AG04450 (cell line): ENCODE measurements at regions not wholly inside any gene's neighbourhood (a gene's known extent, or its start where the extent isn't known, plus 50 kb on each side); places are given as distances from the start of the nearest gene placed in this dataset.

Experiments used
- CTCF ChIA-PET: fragments of 300-600, 350-600 bp; formaldehyde crosslinking; extraction: SDS; loops from one replicate; lab custom pipeline; 2022; ENCODE audit warnings: antibody characterized with exemption, inconsistent platforms; lab: Charles Lee
- POLR2A ChIA-PET: fragments of 350-600 bp; formaldehyde crosslinking; extraction: SDS; loops from one replicate; lab custom pipeline; 2021; ENCODE audit warnings: antibody characterized with exemption, inconsistent platforms; lab: Yijun Ruan, JAX
- DNase-seq: peaks from one replicate; pipeline ENCODE4 v3.0.0-alpha.2; 2011; ENCODE audit warnings: low read depth, low spot score
- H3K27ac ChIP-seq: one replicate; pipeline ENCODE4 v1.5.1; 2012; ENCODE audit warnings: low read depth, low read length, control low read depth
- H3K27me3 ChIP-seq: one replicate; pipeline ENCODE4 v1.6.0; 2012; ENCODE audit warnings: low read length; ENCODE audit not compliant: control insufficient read depth, insufficient read depth
- H3K4me3 ChIP-seq: 2 replicates; pipeline ENCODE4 v1.5.1; 2011; ENCODE audit warnings: mild to moderate bottlenecking, low read depth, low read length, control low read depth
- H3K9me3 ChIP-seq: 2 replicates; pipeline ENCODE4 v1.5.1; 2012; ENCODE audit warnings: low read length; ENCODE audit not compliant: control insufficient read depth, insufficient read depth
- CTCF ChIP-seq: IDR thresholded peaks from 2 replicates; pipeline ENCODE4 v1.5.1; 2011; ENCODE audit warnings: low read depth, low read length, control low read depth, inconsistent platforms

GRCh38 chr5:9885164-9885563 is 255.0 kb upstream of the TAS2R1 start:
- POLR2A ChIA-PET = no interaction called here
- CTCF ChIA-PET = interaction anchor here (0.6 to 1.2 kb wide), 3 partner anchors 35 to 573 kb away, joined by 3 to 4 read pairs (median 3); no protein-coding TSS in a partner anchor

DNA sequence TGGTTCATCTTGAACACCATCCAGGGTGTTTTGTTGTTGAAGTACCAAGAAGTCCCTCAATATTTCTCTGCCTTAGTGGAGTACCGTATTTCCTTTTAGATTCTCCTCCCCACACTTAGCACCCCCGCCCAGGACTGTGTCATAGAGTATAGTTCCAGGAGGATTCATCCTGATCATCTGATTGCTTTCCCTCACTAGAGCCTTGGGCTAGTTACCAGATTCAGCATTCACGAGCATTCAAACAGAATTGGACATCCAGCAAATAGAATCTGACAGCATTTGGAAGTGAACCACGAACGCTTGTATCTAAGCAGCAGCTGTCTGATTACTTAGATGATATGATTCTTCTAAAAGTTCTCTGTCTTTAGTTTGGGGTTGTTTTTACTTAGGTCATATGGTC is 248.1 kb upstream of the TAS2R1 start:
- no peak for DNase-seq
- TF ChIP-seq CTCF = no peak
- no peak overlapping the region for H3K27ac ChIP-seq
- ChIA-PET POLR2A (no interaction called here), CTCF (interaction anchor here (0.5 kb wide), 1 partner anchor 1959 kb away, joined by 3 read pairs; no protein-coding TSS in a partner anchor)
- H3K4me3 ChIP-seq = no peak overlapping the region
- H3K27me3 ChIP-seq = no peaks in the 10 kb centered on the region
- H3K9me3 ChIP-seq = peaks cover under 1% of the 10 kb centered on the region; the same call in 1 of the 2 replicates

More at GRCh38 chr5:9885164-9885563, 255.0 kb upstream of the TAS2R1 start:
- H3K27ac ChIP-seq = no peak overlapping the region
- H3K9me3 ChIP-seq = no peaks in the 10 kb centered on the region
- no peaks in the 10 kb centered on the region for H3K27me3 ChIP-seq
- TF ChIP-seq CTCF = no peak
- no peak for DNase-seq
- no peak overlapping the region for H3K4me3 ChIP-seq

- ChIA-PET CTCF (no interaction called here), POLR2A (no interaction called here)
- TF ChIP-seq CTCF = no peak
- H3K9me3 ChIP-seq = peaks cover 4% of the 10 kb centered on the region
- H3K27ac ChIP-seq = no peak overlapping the region
- DNase-seq = no peak
- H3K27me3 ChIP-seq = no peaks in the 10 kb centered on the region
- H3K4me3 ChIP-seq = no peak overlapping the region
Measured at GRCh38 chr5:9877488-9877887, 247.3 kb upstream of the TAS2R1 start.

DNA sequence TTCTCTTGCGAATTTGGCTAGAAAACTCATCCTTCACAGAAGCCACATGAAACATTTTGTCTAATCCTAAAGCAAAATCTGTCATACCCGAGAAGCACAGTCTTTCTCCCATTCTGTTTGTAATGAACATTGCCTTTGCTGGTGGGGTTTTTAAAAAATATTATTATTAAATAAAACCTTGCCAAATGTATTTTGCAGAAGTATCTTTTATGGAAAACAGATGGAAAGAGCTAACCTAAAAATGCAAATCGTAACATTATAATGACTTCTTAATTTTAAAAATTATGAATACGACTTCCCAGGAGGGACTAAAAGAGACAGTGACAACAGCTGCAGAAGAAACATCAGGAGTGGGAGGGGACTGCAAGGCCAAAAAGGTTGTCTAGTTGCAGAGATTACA is 246.3 kb upstream of the TAS2R1 start:
- Histone ChIP-seq H3K27ac (no peak overlapping the region), H3K4me3 (no peak overlapping the region), H3K9me3 (peaks cover 4% of the 10 kb centered on the region), H3K27me3 (no peaks in the 10 kb centered on the region)
- TF ChIP-seq CTCF = no peak
- ChIA-PET POLR2A (no interaction called here), CTCF (no interaction called here)
- no peak for DNase-seq

GRCh38 chr5:9869616-9870288 is 239.6 kb upstream of the TAS2R1 start:
- ChIA-PET CTCF (interaction anchor here (0.7 kb wide), 1 partner anchor 35 kb away, joined by 3 read pairs; no protein-coding TSS in a partner anchor), POLR2A (no interaction called here)
- no peaks in the 10 kb centered on the region for H3K27me3 ChIP-seq
- H3K27ac ChIP-seq = peak overlapping the region; percentile 34
- H3K4me3 ChIP-seq = no peak overlapping the region
- H3K9me3 ChIP-seq = peaks cover 19% of the 10 kb centered on the region
- TF ChIP-seq CTCF = no peak
- peak; percentile 61 for DNase-seq
